ENCODE measurements at regions not wholly inside any gene's neighbourhood (a gene's known extent, or its start where the extent isn't known, plus 50 kb on each side); places are given as distances from the start of the nearest gene placed in this dataset.
A peak's percentile ranks its signal among the peaks of the same experiment; 100 is the strongest.

- TF ChIP-seq CTCF (IDR thresholded peaks at IDR 0.05) (peak in 1 of 3 donors; percentile 39), POLR2A (IDR thresholded peaks at IDR 0.05) (no peak)
Observed at GRCh38 chr20:24100370-24101011, 111.9 kb upstream of the GGTLC1 start.
